Kidney epithelial cell (primary cell): ENCODE measurements at regions not wholly inside any gene's neighbourhood (a gene's known extent, or its start where the extent isn't known, plus 50 kb on each side); places are given as distances from the start of the nearest gene placed in this dataset.

Experiments
- DNase-seq: peaks from one replicate; pipeline ENCODE4 v3.0.0-alpha.2; 2010; ENCODE audit warnings: low read depth
- H3K27me3 ChIP-seq: 2 replicates; pipeline ENCODE4 v1.6.0; 2011; ENCODE audit warnings: low read length; ENCODE audit not compliant: control insufficient read depth, insufficient read depth
- H3K36me3 ChIP-seq: 2 replicates; pipeline ENCODE4 v1.5.1; 2011; ENCODE audit warnings: low read length; ENCODE audit not compliant: control insufficient read depth, insufficient read depth
- H3K4me3 ChIP-seq: 2 replicates; pipeline ENCODE4 v1.5.1; 2011; ENCODE audit warnings: low read depth, mild to moderate bottlenecking, control low read depth, low read length
- TF ChIP-seq, protein P1 (sequence below): IDR thresholded peaks from 2 replicates; pipeline ENCODE4 v1.5.1; 2011; ENCODE audit warnings: mild to moderate bottlenecking, moderate library complexity, low read length, control low read depth, inconsistent platforms; ENCODE audit not compliant: insufficient read depth, poor library complexity, severe bottlenecking

DNA sequence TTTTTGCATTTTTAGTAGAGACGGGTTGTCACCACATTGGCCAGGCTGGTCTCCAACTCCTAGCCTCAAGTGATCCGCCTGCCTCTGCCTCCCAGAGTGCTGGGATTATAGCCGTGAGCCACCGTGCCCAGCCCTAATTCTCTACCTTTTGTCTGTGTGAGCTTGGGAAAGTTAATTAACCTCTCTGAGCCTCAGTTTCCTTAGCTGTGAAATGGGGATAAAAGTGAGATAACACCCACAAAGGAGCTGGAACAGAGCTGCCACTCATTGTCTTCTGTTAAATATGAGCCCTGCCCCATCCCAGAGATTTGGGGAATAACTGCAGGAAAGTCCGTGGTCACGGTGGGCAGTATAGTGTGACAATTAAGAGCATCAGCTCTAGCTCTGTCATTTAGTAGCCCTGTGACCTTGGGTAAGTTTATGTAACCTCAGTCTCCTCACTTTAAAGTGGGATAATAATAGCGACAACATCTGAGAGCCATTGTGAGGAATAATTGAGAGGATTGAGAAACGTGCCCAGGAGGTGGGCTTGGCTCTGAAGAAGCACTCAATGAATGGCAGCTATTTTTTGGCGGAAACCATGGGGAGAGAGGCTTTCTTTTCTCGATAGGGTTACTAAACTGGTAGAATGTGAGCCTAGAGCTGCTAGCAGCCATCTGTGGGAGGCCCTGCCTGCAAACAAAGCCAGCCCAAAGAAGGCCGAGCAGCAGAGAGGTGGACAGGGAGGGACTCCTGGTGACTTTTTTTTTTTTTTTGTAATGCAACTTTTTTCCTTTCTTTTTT, 60.8 kb upstream of the MED13L start:
- Histone ChIP-seq H3K36me3 (no peaks in the 10 kb centered on the region), H3K27me3 (no peaks in the 10 kb centered on the region), H3K4me3 (no peak overlapping the region)
- TF ChIP-seq, protein P1, sequence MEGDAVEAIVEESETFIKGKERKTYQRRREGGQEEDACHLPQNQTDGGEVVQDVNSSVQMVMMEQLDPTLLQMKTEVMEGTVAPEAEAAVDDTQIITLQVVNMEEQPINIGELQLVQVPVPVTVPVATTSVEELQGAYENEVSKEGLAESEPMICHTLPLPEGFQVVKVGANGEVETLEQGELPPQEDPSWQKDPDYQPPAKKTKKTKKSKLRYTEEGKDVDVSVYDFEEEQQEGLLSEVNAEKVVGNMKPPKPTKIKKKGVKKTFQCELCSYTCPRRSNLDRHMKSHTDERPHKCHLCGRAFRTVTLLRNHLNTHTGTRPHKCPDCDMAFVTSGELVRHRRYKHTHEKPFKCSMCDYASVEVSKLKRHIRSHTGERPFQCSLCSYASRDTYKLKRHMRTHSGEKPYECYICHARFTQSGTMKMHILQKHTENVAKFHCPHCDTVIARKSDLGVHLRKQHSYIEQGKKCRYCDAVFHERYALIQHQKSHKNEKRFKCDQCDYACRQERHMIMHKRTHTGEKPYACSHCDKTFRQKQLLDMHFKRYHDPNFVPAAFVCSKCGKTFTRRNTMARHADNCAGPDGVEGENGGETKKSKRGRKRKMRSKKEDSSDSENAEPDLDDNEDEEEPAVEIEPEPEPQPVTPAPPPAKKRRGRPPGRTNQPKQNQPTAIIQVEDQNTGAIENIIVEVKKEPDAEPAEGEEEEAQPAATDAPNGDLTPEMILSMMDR: no peak
- DNase-seq: no peak

DNA sequence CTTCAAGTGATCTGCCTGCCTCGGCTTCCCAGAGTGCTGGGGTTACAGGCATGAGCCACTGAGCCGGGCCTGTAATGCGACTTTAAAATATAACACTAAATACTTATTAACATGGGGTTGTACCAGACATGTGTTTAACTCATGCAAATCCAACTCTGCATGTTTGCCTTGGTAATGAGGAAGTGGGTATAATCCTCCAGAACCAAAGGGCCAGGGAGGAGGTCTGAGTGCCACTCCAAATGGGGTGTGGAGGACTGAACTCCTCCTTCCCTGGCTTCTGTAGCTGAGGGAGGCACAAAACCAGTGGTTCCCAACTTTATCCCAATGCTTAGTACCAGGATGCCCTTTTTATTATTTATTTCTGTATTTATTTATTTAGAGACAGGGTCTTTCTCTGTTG, 61.6 kb upstream of the MED13L start:
- Histone ChIP-seq H3K4me3 (no peak overlapping the region), H3K27me3 (no peaks in the 10 kb centered on the region), H3K36me3 (no peaks in the 10 kb centered on the region)
- TF ChIP-seq, protein P1: no peak
- no peak for DNase-seq

DNA sequence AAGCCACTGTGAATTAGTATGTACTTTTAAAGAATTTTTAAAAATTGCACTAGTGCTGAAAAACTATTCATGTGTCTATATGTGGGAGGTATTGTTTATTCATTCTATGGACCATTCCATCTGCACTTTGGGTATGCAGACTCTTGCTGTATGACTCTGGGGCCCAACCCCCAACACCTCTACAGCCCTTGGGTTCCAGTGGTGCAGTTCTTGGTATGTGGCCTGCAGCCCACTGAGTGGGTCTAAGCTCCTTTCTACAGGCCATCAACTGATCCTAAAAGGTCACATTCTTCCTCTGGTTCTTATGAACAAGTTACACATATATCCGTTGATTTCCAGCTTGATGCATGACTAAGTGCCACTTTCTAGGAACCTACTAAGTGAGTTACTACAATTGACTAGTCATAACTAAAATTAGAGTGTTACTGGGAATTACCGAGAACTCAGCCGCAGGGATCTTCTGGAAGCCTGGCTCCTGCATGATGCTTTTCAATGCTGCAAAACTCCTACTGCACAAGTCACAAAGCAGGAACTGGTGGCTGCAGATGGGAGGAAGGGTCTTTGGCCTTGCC, 62.4 kb upstream of the MED13L start:
- TF ChIP-seq, protein P1: no peak
- Histone ChIP-seq H3K36me3 (no peaks in the 10 kb centered on the region), H3K4me3 (no peak overlapping the region), H3K27me3 (no peaks in the 10 kb centered on the region)
- DNase-seq: no peak

DNA sequence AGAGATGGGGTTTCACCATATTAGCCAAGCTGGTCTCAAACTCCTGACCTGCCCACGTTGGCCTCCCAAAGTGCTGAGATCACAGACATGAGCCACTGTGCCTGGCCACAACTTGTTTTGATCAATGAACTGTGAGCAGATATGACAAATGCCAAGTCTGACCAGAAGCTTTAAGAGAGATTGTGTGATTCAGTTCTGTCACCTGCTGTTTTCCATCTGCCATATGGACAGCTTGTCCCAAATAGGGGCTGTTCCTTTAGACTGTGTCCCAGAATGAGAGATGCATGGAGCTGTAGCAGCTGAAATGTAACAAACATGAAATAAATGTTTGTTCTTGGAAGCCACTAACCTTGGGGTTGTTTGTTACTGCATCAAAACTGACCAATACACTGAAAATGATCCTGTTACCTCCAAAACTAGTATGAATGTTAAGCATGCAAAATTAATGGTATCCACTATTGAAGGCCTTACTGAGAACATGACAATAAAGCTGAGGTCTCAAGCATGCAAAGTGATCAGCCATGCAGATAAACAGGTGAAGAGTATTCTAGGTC, 65.9 kb upstream of the MED13L start:
- no peak for DNase-seq
- Histone ChIP-seq H3K4me3 (no peak overlapping the region), H3K36me3 (no peaks in the 10 kb centered on the region), H3K27me3 (no peaks in the 10 kb centered on the region)
- TF ChIP-seq, protein P1: no peak

DNA sequence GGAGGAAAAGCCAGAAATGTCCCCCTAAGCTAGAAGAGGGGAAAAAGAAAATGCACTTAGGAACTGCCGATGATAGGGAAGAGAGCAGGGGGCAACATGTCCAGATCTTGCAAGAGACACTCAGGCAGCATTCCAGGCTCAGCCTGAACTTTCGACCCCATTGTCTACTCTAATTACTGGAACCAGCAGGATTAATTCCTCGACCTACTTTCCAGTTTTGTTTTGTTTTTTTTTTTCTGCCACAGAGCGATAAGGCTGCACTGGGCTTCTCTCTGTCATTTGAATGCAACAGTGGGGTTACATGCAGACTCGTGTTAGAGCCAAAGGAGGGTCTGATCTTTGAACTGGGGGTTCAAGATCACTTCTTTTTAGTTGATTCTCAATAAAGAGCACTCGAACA, 68.7 kb upstream of the MED13L start:
- Histone ChIP-seq H3K27me3 (no peaks in the 10 kb centered on the region), H3K4me3 (no peak overlapping the region), H3K36me3 (no peaks in the 10 kb centered on the region)
- DNase-seq: no peak
- TF ChIP-seq, protein P1: no peak
